K562 (cell line): ENCODE measurements at regions not wholly inside any gene's neighbourhood (a gene's known extent, or its start where the extent isn't known, plus 50 kb on each side); places are given as distances from the start of the nearest gene placed in this dataset.

Source experiments
- ATAC-seq: fragments of 200-7000 bp; cut with Tn5 transposase; 3 replicates; pipeline ENCODE4 v1.9.1; 2020; ENCODE audit warnings: moderate library complexity
- BruUV-seq: library from RNA; stranded (reverse); fragments of 400-500 nt; replicated peaks from 2 replicates; lab custom pipeline; 2021; lab: Mats Ljungman, UMichigan
- CTCF ChIA-PET: fragments of 300-600 bp; formaldehyde crosslinking; extraction: SDS; loops from one replicate; lab custom pipeline; 2021; ENCODE audit warnings: low intra/inter-chr PET ratio; lab: Yijun Ruan, JAX
- POLR2A ChIA-PET: fragments of 300-600, 350-650 bp; sonication (Branson Sonifier 250); formaldehyde crosslinking; extraction: SDS; loops from one replicate; lab custom pipeline; 2021; ENCODE audit warnings: antibody characterized with exemption, inconsistent platforms; lab: Yijun Ruan, JAX
- DNase-seq, 4 experiments: peaks; one replicate each; pipeline versions ENCODE4 v3.0.0 to v3.0.0-alpha.2; 2011 to 2018; ENCODE audit warnings: low spot score in 3 of 4, mixed read lengths in 3 of 4; ENCODE audit errors: extremely low read depth in 1 of 4
- FAIRE-seq: peaks from 2 replicates; lab custom pipeline; 2011; peaks lifted over from hg19 to GRCh38; lab: Jason Lieb, UNC
- H2AFZ ChIP-seq: 2 replicates; pipeline ENCODE4 v1.6.0; 2011; ENCODE audit warnings: low read depth, low read length, control low read depth, inconsistent platforms
- H3K27ac ChIP-seq: fragments of 200-600 bp; 3 replicates; pipeline ENCODE4 v1.8.0; 2011; ENCODE audit warnings: low read depth, mild to moderate bottlenecking, control low read depth, inconsistent platforms, low read length, moderate library complexity, mixed read lengths; ENCODE audit errors: extremely low read depth
- H3K27me3 ChIP-seq, 2 experiments: fragments of 300-600 bp in 1 of 2; 2 replicates in 1 of 2; 3 replicates in 1 of 2; pipeline versions ENCODE4 v1.6.0 to v1.8.0; 2011; ENCODE audit warnings: inconsistent platforms in 2 of 2, low read length in 2 of 2, mild to moderate bottlenecking in 1 of 2, mixed read lengths in 1 of 2, moderate library complexity in 1 of 2; ENCODE audit not compliant: control insufficient read depth in 2 of 2, insufficient read depth in 2 of 2
- H3K36me3 ChIP-seq: fragments of 300-600 bp; 3 replicates; pipeline ENCODE4 v1.8.0; 2011; ENCODE audit warnings: mild to moderate bottlenecking, low read length, inconsistent platforms; ENCODE audit not compliant: control insufficient read depth, insufficient read depth
- H3K4me1 ChIP-seq, 2 experiments: fragments of 200-600 bp in 1 of 2; replicated peaks in 1 of 2; 2 replicates in 1 of 2; 3 replicates in 1 of 2; pipeline versions ENCODE4 v1.5.1 to v1.8.0; 2011; ENCODE audit warnings: inconsistent platforms in 2 of 2, low read length in 2 of 2, mild to moderate bottlenecking in 1 of 2, mixed read lengths in 1 of 2, moderate library complexity in 1 of 2; ENCODE audit not compliant: control insufficient read depth in 2 of 2, insufficient read depth in 2 of 2
- H3K4me2 ChIP-seq: 2 replicates; pipeline ENCODE4 v1.6.1; 2011; ENCODE audit warnings: low read length, control low read depth, inconsistent platforms, mixed read lengths; ENCODE audit not compliant: insufficient read depth
- H3K4me3 ChIP-seq: fragments of 200-600 bp; sonication (generic), shearing (Covaris generic); 2 replicates; pipeline ENCODE4 v1.5.1; 2016; ENCODE audit warnings: control low read depth, inconsistent platforms
- H3K79me2 ChIP-seq: fragments of 200-600 bp; 3 replicates; pipeline ENCODE4 v1.8.0; 2011; ENCODE audit warnings: low read length, inconsistent platforms; ENCODE audit not compliant: control insufficient read depth, insufficient read depth
- H3K9ac ChIP-seq, 2 experiments: 2 replicates each; pipeline versions ENCODE4 v1.6.0 to v1.6.1; 2011; ENCODE audit warnings: low read depth in 2 of 2, low read length in 2 of 2, control low read depth in 1 of 2, inconsistent platforms in 1 of 2, mild to moderate bottlenecking in 1 of 2, mixed read lengths in 1 of 2; ENCODE audit not compliant: insufficient read depth in 1 of 2
- H3K9me1 ChIP-seq: one replicate; pipeline ENCODE4 v1.6.0; 2011; ENCODE audit warnings: inconsistent platforms, mild to moderate bottlenecking, low read length, moderate library complexity; ENCODE audit not compliant: control insufficient read depth, insufficient read depth
- H3K9me3 ChIP-seq: replicated peaks from 2 replicates; pipeline ENCODE4 v1.5.1; 2011; ENCODE audit warnings: low read depth, low read length, inconsistent platforms; ENCODE audit not compliant: control insufficient read depth, insufficient read depth
- H4K20me1 ChIP-seq: replicated peaks from 2 replicates; pipeline ENCODE4 v1.6.1; 2011; ENCODE audit warnings: low read length, inconsistent platforms, mixed read lengths; ENCODE audit not compliant: control insufficient read depth, insufficient read depth
- CAMTA2 ChIP-seq: fragments of 250-450 bp; sonication (Bioruptor Pico); conservative IDR thresholded peaks from 2 replicates; pipeline ENCODE4 v1.5.1; 2022
- E2F5 ChIP-seq: sonication (generic); formaldehyde crosslinking; IDR thresholded peaks from 2 replicates; pipeline ENCODE4 v1.8.0; 2022; ENCODE audit warnings: mild to moderate bottlenecking, missing genetic modification reagents
- ETS2 ChIP-seq: IDR thresholded peaks from 2 replicates; pipeline ENCODE4 v1.6.1; 2016; ENCODE audit warnings: borderline replicate concordance, missing genetic modification characterization, mild to moderate bottlenecking, moderate library complexity, missing compliant biosample characterization; ENCODE audit not compliant: poor library complexity, severe bottlenecking
- FOXK1 ChIP-seq: sonication (generic); formaldehyde crosslinking; IDR thresholded peaks from 2 replicates; pipeline ENCODE4 v1.8.0; 2022; ENCODE audit warnings: missing genetic modification reagents, mild to moderate bottlenecking, borderline replicate concordance
- HLTF ChIP-seq: fragments of 450-650 bp; IDR thresholded peaks from 2 replicates; pipeline ENCODE4 v1.6.1; 2016
- HNRNPUL1 ChIP-seq: fragments of 200-400 bp; formaldehyde crosslinking; IDR thresholded peaks from 2 replicates; pipeline ENCODE4 v1.6.1; 2017; ENCODE audit warnings: low read length
- RBFOX2 ChIP-seq: fragments of 200-400 bp; formaldehyde crosslinking; IDR thresholded peaks from 2 replicates; pipeline ENCODE4 v1.6.1; 2017; ENCODE audit warnings: low read depth, mild to moderate bottlenecking, low read length, moderate library complexity
- RBM14 ChIP-seq: fragments of 200-400 bp; formaldehyde crosslinking; IDR thresholded peaks from 2 replicates; pipeline ENCODE4 v1.6.1; 2018; ENCODE audit warnings: low read depth, mild to moderate bottlenecking, low read length, moderate library complexity, borderline replicate concordance; ENCODE audit not compliant: insufficient read depth
- ZBTB17 ChIP-seq: fragments of 450-650 bp; formaldehyde crosslinking; IDR thresholded peaks from 2 replicates; pipeline ENCODE4 v1.4.0; 2020; ENCODE audit warnings: mild to moderate bottlenecking
- ZBTB5 ChIP-seq: fragments of 450-650 bp; IDR thresholded peaks from 2 replicates; pipeline ENCODE4 v1.6.1; 2017; ENCODE audit warnings: antibody characterized with exemption
- ZNF184 ChIP-seq: sonication (generic); formaldehyde crosslinking; IDR thresholded peaks from 2 replicates; pipeline ENCODE4 v1.5.0; 2020; ENCODE audit warnings: missing genetic modification reagents
- WGBS: fragments of 100-300 bp; shearing (Covaris generic); methylation state at CpG from one replicate; pipeline ENCODE4 v1.1.6; 2016; ENCODE audit warnings: low coverage, mixed read lengths; ENCODE audit not compliant: insufficient coverage; ENCODE audit errors: missing lambda C conversion rate; 5-methylcytosine and 5-hydroxymethylcytosine counted together
- in situ Hi-C: fragments of 300-500 bp; cut with MboI; formaldehyde crosslinking; loops from 4 replicates; pipeline ENCODE4 v1.15.0; 2018; ENCODE audit warnings: inconsistent platforms, mixed read lengths
- intact Hi-C: fragments of 100-400 bp; cut with micrococcal nuclease; formaldehyde crosslinking; loops from 2 replicates; pipeline ENCODE4 v1.14.2; 2022

GRCh38 chr13:104487006-104487405, 1420.8 kb upstream of the SLC10A2 start:
- FAIRE-seq, result no peak
- POLR2A ChIA-PET, result no interaction called here
- 0% methylated on average over 1 of the region's 1 CpG for WGBS

More at GRCh38 chr13:104487006-104487405, 1420.8 kb upstream of the SLC10A2 start:
- BruUV-seq, result no TSS peak
- no peaks in the 10 kb centered on the region for H3K79me2 ChIP-seq
- H3K36me3 ChIP-seq, result no peaks in the 10 kb centered on the region
- TF ChIP-seq HLTF (no peak), RBFOX2 (no peak), CAMTA2 (CRISPR knock-in tag) (no peak), HNRNPUL1 (no peak), FOXK1 (CRISPR knock-in tag) (no peak), E2F5 (CRISPR knock-in tag) (no peak), ZBTB17 (CRISPR knock-in tag) (no peak), ETS2 (tag) (no peak), ZBTB5 (no peak), RBM14 (no peak), ZNF184 (CRISPR knock-in tag) (no peak)
- DNase-seq, result no peak
- no peak overlapping the region for H3K27ac ChIP-seq
- H3K9ac ChIP-seq, result no peak overlapping the region
- no peaks in the 10 kb centered on the region for H3K9me3 ChIP-seq
- no peak overlapping the region for H3K4me2 ChIP-seq
- H4K20me1 ChIP-seq, result no peaks in the 10 kb centered on the region
- in situ Hi-C loops, result no loop called here
- H3K27me3 ChIP-seq, result no peaks in the 10 kb centered on the region
- H3K4me3 ChIP-seq, result no peak overlapping the region
- CTCF ChIA-PET, result no interaction called here
- intact Hi-C loops, result no loop called here
- no peaks in the 10 kb centered on the region for H3K9me1 ChIP-seq
- no peak overlapping the region for H2AFZ ChIP-seq
- no peak for ATAC-seq
- H3K4me1 ChIP-seq, result no peaks in the 10 kb centered on the region
